Right lobe of liver (tissue), 6 donors: ENCODE measurements at regions not wholly inside any gene's neighbourhood (a gene's known extent, or its start where the extent isn't known, plus 50 kb on each side); places are given as distances from the start of the nearest gene placed in this dataset.

Source experiments
- ATAC-seq, 4 donors: fragments of 200-7000 bp; cut with Tn5 transposase; one replicate each; pipeline ENCODE4 v1.9.1; 2020; ENCODE audit warnings: mild to moderate bottlenecking in 4 of 4, moderate library complexity in 4 of 4
- DNase-seq, 3 donors: peaks; one replicate each; pipeline ENCODE4 v3.0.0-alpha.2; 2020
- H3K27ac ChIP-seq, 3 donors: fragments of 200-600 bp; one replicate each; pipeline ENCODE4 v1.8.0; 2022
- H3K27me3 ChIP-seq, 2 donors: fragments of 200-600 bp; one replicate each; pipeline ENCODE4 v1.8.0; 2022
- H3K36me3 ChIP-seq, 4 donors: fragments of 200-600 bp; sonication (generic) in 1 of 4; one replicate each; pipeline versions ENCODE4 v1.5.1 to v1.8.0; 2017 to 2022; ENCODE audit warnings: control low read depth in 1 of 4
- H3K4me1 ChIP-seq, 4 donors: fragments of 200-600 bp; sonication (generic) in 1 of 4; one replicate each; pipeline versions ENCODE4 v1.5.1 to v1.8.0; 2017 to 2022; ENCODE audit warnings: control low read depth in 1 of 4
- H3K4me3 ChIP-seq, 3 donors: fragments of 200-600 bp; one replicate each; pipeline ENCODE4 v1.8.0; 2022
- H3K9me3 ChIP-seq, 4 donors: fragments of 200-600 bp; sonication (generic) in 1 of 4; one replicate each; pipeline versions ENCODE4 v1.5.1 to v1.8.0; 2017 to 2022; ENCODE audit warnings: control low read depth in 1 of 4
- POLR2A ChIP-seq: fragments of 450-650 bp; IDR thresholded peaks from one replicate; pipeline ENCODE4 v1.6.1; 2017; ENCODE audit warnings: antibody characterized with exemption, mild to moderate bottlenecking
- WGBS: methylation state at CpG from one replicate; pipeline ENCODE4 v1.1.6; 2018; ENCODE audit warnings: low coverage, low lambda C conversion rate; ENCODE audit not compliant: insufficient coverage; ENCODE audit errors: missing lambda C conversion rate; 5-methylcytosine and 5-hydroxymethylcytosine counted together
- intact Hi-C, 2 donors: fragments of 100-400 bp; cut with DNase I; formaldehyde crosslinking; loops; one replicate each; pipeline versions ENCODE4 v1.11.2 to v1.14.1; 2022
- TF ChIP-seq, protein P1 (sequence below), 4 donors: fragments of 200-600 bp in 3 of 4; fragments of 450-650 bp in 1 of 4; IDR thresholded peaks; one replicate each; pipeline versions ENCODE4 v1.5.1 to v1.8.0; 2016 to 2022; ENCODE audit warnings: antibody characterized with exemption in 4 of 4, mild to moderate bottlenecking in 2 of 4
- donor health status: DM: no; HTN: yes; CAD: no.
- donor health status: DM: no; HTN: no; CAD: no.
- donor health status: DM: no; HTN: no; CAD: no.
- donor health status: DM: no; HTN: yes; CAD: no.
- donor health status: DM: no; HTN: yes; CAD: no.

GRCh38 chr1:214847071-214847810, 235.3 kb upstream of the KCNK2 start:
- H3K36me3 ChIP-seq = no peaks in the 10 kb centered on the region
- H3K9me3 ChIP-seq = no peaks in the 10 kb centered on the region
- intact Hi-C loops = no loop called here
- WGBS = 48% methylated on average over 7 of the region's 7 CpGs
- H3K27ac ChIP-seq = no peak overlapping the region
- TF ChIP-seq, protein P1, sequence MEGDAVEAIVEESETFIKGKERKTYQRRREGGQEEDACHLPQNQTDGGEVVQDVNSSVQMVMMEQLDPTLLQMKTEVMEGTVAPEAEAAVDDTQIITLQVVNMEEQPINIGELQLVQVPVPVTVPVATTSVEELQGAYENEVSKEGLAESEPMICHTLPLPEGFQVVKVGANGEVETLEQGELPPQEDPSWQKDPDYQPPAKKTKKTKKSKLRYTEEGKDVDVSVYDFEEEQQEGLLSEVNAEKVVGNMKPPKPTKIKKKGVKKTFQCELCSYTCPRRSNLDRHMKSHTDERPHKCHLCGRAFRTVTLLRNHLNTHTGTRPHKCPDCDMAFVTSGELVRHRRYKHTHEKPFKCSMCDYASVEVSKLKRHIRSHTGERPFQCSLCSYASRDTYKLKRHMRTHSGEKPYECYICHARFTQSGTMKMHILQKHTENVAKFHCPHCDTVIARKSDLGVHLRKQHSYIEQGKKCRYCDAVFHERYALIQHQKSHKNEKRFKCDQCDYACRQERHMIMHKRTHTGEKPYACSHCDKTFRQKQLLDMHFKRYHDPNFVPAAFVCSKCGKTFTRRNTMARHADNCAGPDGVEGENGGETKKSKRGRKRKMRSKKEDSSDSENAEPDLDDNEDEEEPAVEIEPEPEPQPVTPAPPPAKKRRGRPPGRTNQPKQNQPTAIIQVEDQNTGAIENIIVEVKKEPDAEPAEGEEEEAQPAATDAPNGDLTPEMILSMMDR (IDR thresholded peaks at IDR 0.05) = no peak
- TF ChIP-seq POLR2A = no peak
- no peaks in the 10 kb centered on the region for H3K4me1 ChIP-seq
- DNase-seq = no peak
- no peak for ATAC-seq
- no peak overlapping the region for H3K4me3 ChIP-seq
- no peaks in the 10 kb centered on the region for H3K27me3 ChIP-seq

- intact Hi-C loops = no loop called here
- no peak for DNase-seq
- WGBS = 46% methylated on average over 2 of the region's 2 CpGs
Measured at GRCh38 chr1:214848101-214848500, 234.4 kb upstream of the KCNK2 start.

DNA sequence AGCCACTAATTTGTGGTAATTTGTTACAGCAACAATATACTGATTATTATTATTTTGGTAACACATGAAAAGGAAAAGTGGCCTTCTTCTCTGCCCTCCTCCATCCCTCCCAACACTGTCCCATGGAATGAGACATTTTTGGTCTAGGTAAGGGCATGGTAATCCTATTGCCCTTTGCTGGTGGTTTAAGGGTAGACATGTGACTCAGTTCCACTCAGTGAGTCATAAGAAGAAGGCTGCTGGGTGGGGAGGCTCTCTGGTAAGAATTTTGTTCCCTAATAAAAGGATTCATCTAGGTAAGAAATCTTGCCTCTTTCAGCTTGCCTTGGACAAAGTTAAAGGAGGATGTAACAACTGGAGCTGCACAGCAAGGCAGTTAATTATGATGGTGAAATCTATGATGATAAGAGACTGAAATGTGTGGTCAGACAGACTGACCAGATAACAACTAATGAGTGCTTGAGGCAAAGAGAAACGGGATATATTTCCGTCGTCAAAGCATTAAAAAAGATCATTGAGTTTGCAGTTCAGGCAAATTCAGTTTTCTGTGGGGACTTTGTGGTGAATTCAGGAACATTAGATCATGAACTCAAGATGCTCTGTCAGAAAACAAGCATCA, 232.0 kb upstream of the KCNK2 start:
- Histone ChIP-seq H3K27ac (no peak overlapping the region), H3K9me3 (no peaks in the 10 kb centered on the region), H3K27me3 (no peaks in the 10 kb centered on the region), H3K4me1 (no peaks in the 10 kb centered on the region), H3K4me3 (no peak overlapping the region), H3K36me3 (no peaks in the 10 kb centered on the region)
- intact Hi-C loops = no loop called here
- WGBS = 67% methylated on average over 3 of the region's 3 CpGs
- TF ChIP-seq POLR2A = no peak
- TF ChIP-seq, protein P1 (IDR thresholded peaks at IDR 0.05) = no peak
- DNase-seq (no peak), ATAC-seq (no peak)

More at GRCh38 chr1:214848101-214848500, 234.4 kb upstream of the KCNK2 start:
- TF ChIP-seq, protein P1 (IDR thresholded peaks at IDR 0.05) = no peak
- TF ChIP-seq POLR2A = no peak
- Histone ChIP-seq H3K27ac (no peak overlapping the region), H3K4me3 (no peak overlapping the region), H3K9me3 (no peaks in the 10 kb centered on the region), H3K36me3 (no peaks in the 10 kb centered on the region), H3K4me1 (no peaks in the 10 kb centered on the region), H3K27me3 (no peaks in the 10 kb centered on the region)
- ATAC-seq = no peak

GRCh38 chr1:214853340-214853739, 229.2 kb upstream of the KCNK2 start:
- H3K4me1 ChIP-seq = no peaks in the 10 kb centered on the region
- TF ChIP-seq POLR2A = no peak
- TF ChIP-seq, protein P1 (IDR thresholded peaks at IDR 0.05) = no peak
- intact Hi-C loops = no loop called here
- H3K36me3 ChIP-seq = no peaks in the 10 kb centered on the region
- ATAC-seq (no peak), DNase-seq (no peak)
- no peak overlapping the region for H3K27ac ChIP-seq
- WGBS = 66% methylated on average over 4 of the region's 4 CpGs
- H3K4me3 ChIP-seq = no peak overlapping the region
- H3K9me3 ChIP-seq = no peaks in the 10 kb centered on the region
- no peaks in the 10 kb centered on the region for H3K27me3 ChIP-seq
